Karpas-422 (cell line): ENCODE measurements at regions not wholly inside any gene's neighbourhood (a gene's known extent, or its start where the extent isn't known, plus 50 kb on each side); places are given as distances from the start of the nearest gene placed in this dataset.

Experiments used
- DNase-seq: peaks from one replicate; pipeline ENCODE4 v3.0.0-alpha.2; 2015
- H2AFZ ChIP-seq: fragments of 200-600 bp; sonication (generic); 2 replicates; pipeline ENCODE4 v1.6.1; 2014; ENCODE audit warnings: antibody characterized with exemption, low read length, mixed read lengths
- H3K27ac ChIP-seq: fragments of 200-600 bp; sonication (generic); 2 replicates; pipeline ENCODE4 v1.5.1; 2014; ENCODE audit warnings: mild to moderate bottlenecking, low read length, moderate library complexity
- H3K27me3 ChIP-seq: fragments of 200-600 bp; sonication (generic); 2 replicates; pipeline ENCODE4 v1.6.1; 2014; ENCODE audit warnings: low read length, mixed read lengths
- H3K36me3 ChIP-seq: fragments of 200-600 bp; sonication (generic); 2 replicates; pipeline ENCODE4 v1.6.1; 2014; ENCODE audit warnings: low read length, mixed read lengths; ENCODE audit not compliant: insufficient read depth
- H3K4me1 ChIP-seq: fragments of 200-600 bp; sonication (generic); 2 replicates; pipeline ENCODE4 v1.6.1; 2014; ENCODE audit warnings: mild to moderate bottlenecking, low read length, mixed read lengths
- H3K4me2 ChIP-seq: fragments of 200-600 bp; sonication (generic); 2 replicates; pipeline ENCODE4 v1.6.1; 2014; ENCODE audit warnings: low read length, low read depth, mild to moderate bottlenecking; ENCODE audit not compliant: poor library complexity, severe bottlenecking
- H3K4me3 ChIP-seq: fragments of 200-600 bp; sonication (generic); 2 replicates; pipeline ENCODE4 v1.5.1; 2014; ENCODE audit warnings: mild to moderate bottlenecking, antibody characterized with exemption, low read length, mixed read lengths
- H3K79me2 ChIP-seq: fragments of 200-600 bp; sonication (generic); 2 replicates; pipeline ENCODE4 v1.6.1; 2014; ENCODE audit warnings: mild to moderate bottlenecking, low read length, mixed read lengths
- H3K9ac ChIP-seq: fragments of 200-600 bp; sonication (generic); 2 replicates; pipeline ENCODE4 v1.6.0; 2014; ENCODE audit warnings: low read length
- H3K9me2 ChIP-seq: fragments of 200-600 bp; sonication (generic), shearing (Covaris generic); replicated peaks from 2 replicates; pipeline ENCODE4 v1.6.0; 2014; ENCODE audit warnings: mild to moderate bottlenecking, low read length, moderate library complexity; ENCODE audit not compliant: insufficient read depth
- H3K9me3 ChIP-seq: fragments of 300-700, 200-600 bp; sonication (generic); 2 replicates; pipeline ENCODE4 v1.6.1; 2014; ENCODE audit warnings: low read length, mixed read lengths
- H4K20me1 ChIP-seq: fragments of 200-600 bp; sonication (generic); 2 replicates; pipeline ENCODE4 v1.6.1; 2014; ENCODE audit warnings: mild to moderate bottlenecking, antibody characterized with exemption, low read length, low read depth; ENCODE audit not compliant: insufficient read depth

DNA sequence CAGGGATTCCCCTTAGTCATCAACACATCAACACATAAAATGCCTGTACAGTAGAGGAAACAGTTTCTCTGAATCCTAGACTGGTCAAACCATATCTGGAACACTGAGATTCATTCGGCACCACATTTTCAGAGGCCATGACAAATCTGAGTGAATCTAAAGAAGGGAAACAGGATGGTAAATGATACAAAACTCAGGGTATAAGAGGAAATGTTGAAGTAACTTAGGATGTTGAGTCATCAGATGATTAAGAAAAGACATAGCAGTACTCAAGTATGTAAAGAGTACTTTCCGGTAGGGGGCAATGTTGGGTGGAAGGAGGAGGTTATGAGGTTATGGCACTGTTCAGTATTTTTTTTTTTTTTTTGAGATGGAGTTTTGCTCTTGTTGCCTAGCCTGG lies 358.5 kb upstream of the PMFBP1 start:
- Histone ChIP-seq H2AFZ (no peak overlapping the region), H3K27ac (no peak overlapping the region), H3K9me3 (no peaks in the 10 kb centered on the region), H3K79me2 (no peaks in the 10 kb centered on the region), H3K9me2 (no peaks in the 10 kb centered on the region), H3K27me3 (no peaks in the 10 kb centered on the region), H3K4me2 (no peak overlapping the region), H3K4me3 (no peak overlapping the region), H3K36me3 (no peaks in the 10 kb centered on the region), H4K20me1 (no peaks in the 10 kb centered on the region), H3K9ac (no peak overlapping the region), H3K4me1 (no peaks in the 10 kb centered on the region)
- DNase-seq, result peak; percentile 86

DNA sequence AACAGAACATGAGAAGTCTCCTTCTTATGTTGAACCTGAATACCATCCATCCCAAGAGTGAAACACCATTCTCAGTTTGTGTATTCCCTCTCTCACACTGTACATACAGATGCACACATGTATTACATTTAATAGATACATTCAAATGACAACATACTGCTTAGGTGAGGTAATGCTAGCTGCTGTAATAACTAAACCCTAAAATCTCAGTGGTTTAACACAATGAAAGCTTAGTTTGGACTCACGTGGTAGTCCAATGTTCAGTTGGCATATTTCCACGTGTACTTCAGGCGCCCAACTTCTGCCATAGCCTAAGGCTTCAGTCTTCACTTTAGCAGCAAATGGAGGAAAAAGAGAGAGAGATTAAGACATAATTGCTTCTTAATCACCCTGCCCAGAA lies 351.1 kb upstream of the PMFBP1 start:
- H3K36me3 ChIP-seq, result no peaks in the 10 kb centered on the region
- no peaks in the 10 kb centered on the region for H3K9me2 ChIP-seq
- no peak overlapping the region for H3K27ac ChIP-seq
- no peaks in the 10 kb centered on the region for H3K79me2 ChIP-seq
- H2AFZ ChIP-seq, result no peak overlapping the region
- DNase-seq, result no peak
- H3K4me1 ChIP-seq, result no peaks in the 10 kb centered on the region
- H3K9ac ChIP-seq, result no peak overlapping the region
- H3K27me3 ChIP-seq, result no peaks in the 10 kb centered on the region
- H3K4me3 ChIP-seq, result no peak overlapping the region
- no peaks in the 10 kb centered on the region for H3K9me3 ChIP-seq
- H3K4me2 ChIP-seq, result no peak overlapping the region
- no peaks in the 10 kb centered on the region for H4K20me1 ChIP-seq

DNA sequence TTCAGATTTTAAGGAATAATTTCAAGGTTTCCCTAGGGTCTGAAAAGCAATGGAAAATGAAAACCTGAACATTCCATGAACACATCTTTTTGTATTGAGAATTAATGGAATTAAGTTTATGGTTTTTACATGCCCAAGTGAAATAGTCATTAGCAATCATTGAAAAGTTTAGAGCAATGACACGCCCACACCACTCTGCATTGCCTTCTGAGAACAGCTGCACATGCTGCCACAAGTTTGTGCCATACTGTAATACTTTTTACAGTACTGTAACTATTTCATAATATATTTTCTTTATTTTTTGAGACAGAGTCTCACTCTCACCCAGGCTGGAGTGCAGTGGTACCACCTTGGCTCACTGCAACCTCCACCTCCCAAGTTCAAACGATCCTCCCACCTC lies 345.2 kb upstream of the PMFBP1 start:
- H3K36me3 ChIP-seq, result no peaks in the 10 kb centered on the region
- H3K27ac ChIP-seq, result no peak overlapping the region
- H3K9me2 ChIP-seq, result no peaks in the 10 kb centered on the region
- H3K27me3 ChIP-seq, result no peaks in the 10 kb centered on the region
- DNase-seq, result no peak
- no peaks in the 10 kb centered on the region for H4K20me1 ChIP-seq
- no peaks in the 10 kb centered on the region for H3K9me3 ChIP-seq
- no peak overlapping the region for H2AFZ ChIP-seq
- no peaks in the 10 kb centered on the region for H3K4me1 ChIP-seq
- no peak overlapping the region for H3K9ac ChIP-seq
- H3K4me3 ChIP-seq, result no peak overlapping the region
- H3K79me2 ChIP-seq, result no peaks in the 10 kb centered on the region
- no peak overlapping the region for H3K4me2 ChIP-seq

DNA sequence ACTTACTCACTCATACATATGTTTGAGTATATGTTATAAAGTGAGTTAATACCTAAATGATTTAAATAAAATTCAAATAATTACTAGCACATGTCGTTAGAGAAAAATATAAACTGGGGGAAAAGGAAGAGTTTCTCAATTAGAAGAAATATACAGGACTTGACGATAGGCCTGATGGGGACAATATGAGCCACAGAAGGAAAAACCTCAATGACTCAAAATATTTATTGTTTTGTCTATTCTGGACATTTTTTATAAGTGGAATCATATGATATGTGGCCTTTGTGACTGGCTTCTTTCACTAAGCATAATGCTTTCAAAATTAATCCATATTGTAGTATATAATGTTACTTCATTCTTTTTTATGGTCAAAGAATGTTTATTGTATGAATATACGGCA lies 339.2 kb upstream of the PMFBP1 start:
- DNase-seq, result no peak
- H3K9me2 ChIP-seq, result no peaks in the 10 kb centered on the region
- H3K9ac ChIP-seq, result no peak overlapping the region
- H3K4me2 ChIP-seq, result no peak overlapping the region
- no peaks in the 10 kb centered on the region for H3K79me2 ChIP-seq
- H3K36me3 ChIP-seq, result no peaks in the 10 kb centered on the region
- H4K20me1 ChIP-seq, result no peaks in the 10 kb centered on the region
- H3K27ac ChIP-seq, result no peak overlapping the region
- no peak overlapping the region for H3K4me3 ChIP-seq
- H2AFZ ChIP-seq, result no peak overlapping the region
- H3K4me1 ChIP-seq, result no peaks in the 10 kb centered on the region
- no peaks in the 10 kb centered on the region for H3K9me3 ChIP-seq
- H3K27me3 ChIP-seq, result no peaks in the 10 kb centered on the region

DNA sequence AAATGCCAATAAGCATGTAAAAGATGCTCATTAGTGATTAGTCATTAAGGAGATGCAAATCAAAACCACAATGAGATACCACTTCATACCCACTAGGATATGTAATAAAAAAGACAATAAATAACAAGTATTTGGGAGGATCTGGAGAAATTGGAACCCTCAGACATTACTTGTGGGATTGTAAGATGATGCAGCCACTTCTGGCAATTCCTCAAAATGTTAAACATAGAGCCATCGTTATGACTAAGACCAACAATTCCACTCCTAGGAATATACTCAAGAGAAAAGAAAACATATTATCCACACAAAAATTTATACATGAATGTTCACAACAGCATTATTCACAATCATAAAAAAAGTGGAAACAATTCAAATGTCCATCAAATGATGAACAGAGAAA lies 336.2 kb upstream of the PMFBP1 start:
- H3K79me2 ChIP-seq, result no peaks in the 10 kb centered on the region
- H3K9ac ChIP-seq, result no peak overlapping the region
- H3K36me3 ChIP-seq, result no peaks in the 10 kb centered on the region
- H3K4me1 ChIP-seq, result no peaks in the 10 kb centered on the region
- H3K4me3 ChIP-seq, result no peak overlapping the region
- no peak for DNase-seq
- no peak overlapping the region for H3K27ac ChIP-seq
- no peaks in the 10 kb centered on the region for H4K20me1 ChIP-seq
- H2AFZ ChIP-seq, result no peak overlapping the region
- H3K9me2 ChIP-seq, result no peaks in the 10 kb centered on the region
- H3K27me3 ChIP-seq, result no peaks in the 10 kb centered on the region
- H3K9me3 ChIP-seq, result no peaks in the 10 kb centered on the region
- no peak overlapping the region for H3K4me2 ChIP-seq

DNA sequence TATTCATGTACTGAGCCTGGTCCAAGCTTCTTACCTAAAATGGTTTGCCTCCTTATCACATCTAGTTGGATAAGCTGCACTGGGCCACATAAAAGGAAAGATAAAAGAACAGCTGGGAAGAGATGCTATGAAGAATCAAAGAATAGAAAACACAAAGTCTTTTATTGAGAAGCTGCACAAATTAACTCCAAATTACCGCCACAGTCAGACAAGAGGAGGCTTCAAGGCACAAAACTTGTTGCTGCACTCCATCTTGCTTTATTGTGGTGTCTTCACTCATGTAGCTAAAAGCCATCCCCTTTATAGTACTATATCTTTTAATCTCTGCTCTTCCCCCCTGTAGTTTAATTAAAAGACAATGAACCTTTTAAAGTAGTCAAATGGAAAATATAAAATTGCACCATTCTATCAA lies 330.6 kb upstream of the PMFBP1 start:
- Histone ChIP-seq H3K9ac (no peak overlapping the region), H3K9me3 (no peaks in the 10 kb centered on the region), H3K9me2 (no peaks in the 10 kb centered on the region), H3K27ac (no peak overlapping the region), H4K20me1 (no peaks in the 10 kb centered on the region), H3K4me1 (no peaks in the 10 kb centered on the region), H3K36me3 (no peaks in the 10 kb centered on the region), H3K27me3 (no peaks in the 10 kb centered on the region), H2AFZ (no peak overlapping the region), H3K79me2 (no peaks in the 10 kb centered on the region), H3K4me3 (no peak overlapping the region), H3K4me2 (no peak overlapping the region)
- no peak for DNase-seq

DNA sequence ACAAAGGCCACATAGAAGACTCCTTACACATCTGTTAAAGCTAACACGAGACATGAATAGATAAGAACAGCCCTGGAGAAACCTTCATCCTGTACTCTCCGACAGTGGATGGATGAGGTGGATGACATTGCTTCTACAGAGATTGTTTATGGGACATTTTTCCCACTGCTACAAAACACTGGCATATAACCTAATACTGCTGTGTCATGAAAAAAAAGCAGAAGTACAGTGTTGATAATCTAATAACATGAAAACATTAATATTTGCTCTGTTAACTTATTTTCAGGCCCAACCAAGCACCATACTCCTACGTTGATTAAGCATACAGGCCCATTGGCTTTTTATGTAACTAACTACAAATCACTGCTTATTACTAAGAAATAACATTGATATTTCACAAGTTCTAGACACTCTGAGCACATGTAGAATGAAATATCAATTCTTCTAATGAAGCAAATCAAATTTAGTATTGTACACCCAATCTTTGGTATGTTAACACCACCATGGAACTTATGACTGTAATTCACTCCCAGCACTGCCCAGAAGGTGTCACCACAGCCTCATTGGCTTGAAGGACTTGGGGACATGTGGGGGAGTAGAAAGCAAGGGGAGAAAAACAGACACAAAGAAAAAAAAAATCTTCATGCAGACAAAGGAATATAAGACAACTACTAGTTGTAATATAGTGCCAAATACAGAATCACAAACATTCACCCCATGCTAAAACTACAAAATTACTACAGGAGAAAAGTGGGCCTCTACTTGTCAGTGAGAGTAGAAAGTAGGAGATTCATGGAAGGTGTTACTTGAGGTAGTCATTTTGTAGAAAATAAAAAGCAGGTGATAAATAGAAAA lies 330.0 kb upstream of the PMFBP1 start:
- Histone ChIP-seq H3K4me2 (no peak overlapping the region), H3K36me3 (no peaks in the 10 kb centered on the region), H2AFZ (no peak overlapping the region), H3K9ac (no peak overlapping the region), H3K4me1 (no peaks in the 10 kb centered on the region), H3K27ac (no peak overlapping the region), H3K79me2 (no peaks in the 10 kb centered on the region), H3K9me2 (no peaks in the 10 kb centered on the region), H3K4me3 (no peak overlapping the region), H3K9me3 (no peaks in the 10 kb centered on the region), H3K27me3 (no peaks in the 10 kb centered on the region), H4K20me1 (no peaks in the 10 kb centered on the region)
- DNase-seq, result peak; percentile 78

DNA sequence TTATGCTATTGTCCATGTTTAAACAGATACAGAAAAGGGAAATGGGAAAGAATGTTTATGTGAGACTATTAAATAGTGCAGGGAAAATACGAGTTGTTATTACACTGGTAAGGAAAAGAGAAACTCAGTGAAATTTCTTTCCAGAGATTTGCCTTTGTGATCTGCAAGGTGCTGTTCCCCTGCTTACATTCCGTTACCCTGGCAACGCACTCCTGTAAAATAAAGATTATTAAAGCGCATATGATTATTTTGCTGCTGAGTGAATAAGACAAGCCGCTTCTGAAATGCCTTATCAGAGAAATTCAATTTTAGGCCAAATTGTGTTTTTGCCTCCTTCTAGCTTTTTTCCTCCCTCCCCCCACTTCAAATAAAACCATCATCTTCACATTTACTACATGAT lies 328.6 kb upstream of the PMFBP1 start:
- H3K27me3 ChIP-seq, result no peaks in the 10 kb centered on the region
- H3K9me3 ChIP-seq, result no peaks in the 10 kb centered on the region
- H3K79me2 ChIP-seq, result no peaks in the 10 kb centered on the region
- no peak overlapping the region for H3K27ac ChIP-seq
- no peak overlapping the region for H2AFZ ChIP-seq
- no peak overlapping the region for H3K4me2 ChIP-seq
- H3K4me3 ChIP-seq, result no peak overlapping the region
- no peak for DNase-seq
- H3K36me3 ChIP-seq, result no peaks in the 10 kb centered on the region
- no peaks in the 10 kb centered on the region for H3K9me2 ChIP-seq
- no peaks in the 10 kb centered on the region for H3K4me1 ChIP-seq
- H3K9ac ChIP-seq, result no peak overlapping the region
- H4K20me1 ChIP-seq, result no peaks in the 10 kb centered on the region
